Heart left ventricle (tissue), 16 donors: ENCODE measurements at regions not wholly inside any gene's neighbourhood (a gene's known extent, or its start where the extent isn't known, plus 50 kb on each side); places are given as distances from the start of the nearest gene placed in this dataset.
A peak's percentile ranks its signal among the peaks of the same experiment; 100 is the strongest.

Experiments
- ATAC-seq, 4 donors: fragments of 200-7000 bp; cut with Tn5 transposase; one replicate each; pipeline ENCODE4 v1.9.1; 2020 to 2022; ENCODE audit warnings: moderate library complexity in 4 of 4, mild to moderate bottlenecking in 3 of 4, moderate number of reproducible peaks in 1 of 4
- DNase-seq, 5 donors: peaks; one replicate each; pipeline ENCODE4 v3.0.0-alpha.2; 2020
- H3K27ac ChIP-seq, 12 donors: fragments of 200-600 bp; sonication (generic) in 4 of 12; one replicate each; pipeline versions ENCODE4 v1.5.0 to v1.8.0; 2016 to 2022; ENCODE audit warnings: mild to moderate bottlenecking in 2 of 12
- H3K27me3 ChIP-seq, 9 donors: fragments of 200-600 bp; sonication (generic) in 2 of 9; one replicate each; pipeline versions ENCODE4 v1.5.1 to v1.8.0; 2016 to 2022; ENCODE audit warnings: mild to moderate bottlenecking in 3 of 9
- H3K36me3 ChIP-seq, 9 donors: fragments of 200-600 bp; sonication (generic) in 2 of 9; one replicate each; pipeline versions ENCODE4 v1.5.0 to v1.8.0; 2018 to 2022; ENCODE audit warnings: mild to moderate bottlenecking in 2 of 9
- H3K4me1 ChIP-seq, 12 donors: fragments of 200-600 bp; sonication (generic) in 4 of 12; one replicate each; pipeline versions ENCODE4 v1.5.0 to v1.8.0; 2016 to 2022; ENCODE audit warnings: mild to moderate bottlenecking in 3 of 12
- H3K4me3 ChIP-seq, 12 donors: fragments of 200-600 bp; sonication (generic) in 4 of 12; one replicate each; pipeline versions ENCODE4 v1.5.0 to v1.8.0; 2017 to 2022; ENCODE audit warnings: mild to moderate bottlenecking in 9 of 12, moderate library complexity in 4 of 12
- H3K9me3 ChIP-seq, 12 donors: fragments of 200-600 bp; sonication (generic) in 4 of 12; one replicate each; pipeline versions ENCODE4 v1.5.0 to v1.8.0; 2016 to 2022; ENCODE audit warnings: mild to moderate bottlenecking in 1 of 12
- POLR2A ChIP-seq, 2 donors: fragments of 450-650 bp; IDR thresholded peaks; one replicate each; pipeline ENCODE4 v1.6.1; 2017; ENCODE audit warnings: antibody characterized with exemption in 2 of 2, mild to moderate bottlenecking in 2 of 2, moderate library complexity in 2 of 2
- WGBS, 4 donors: extraction: QIAGEN DNeasy Blood & Tissue Kit in 2 of 4; methylation state at CpG; one replicate each; pipeline versions ENCODE4 v1.1.5 to v1.1.7; 2013 to 2018; 5-methylcytosine and 5-hydroxymethylcytosine counted together
- intact Hi-C, 10 donors: fragments of 100-400 bp; cut with DNase I; formaldehyde crosslinking; loops; one replicate each; pipeline versions ENCODE4 v1.11.1 to v1.14.2; 2022
- TF ChIP-seq, protein P1 (sequence below), 12 donors: fragments of 200-600 bp; sonication (generic) in 4 of 12; IDR thresholded peaks; one replicate each; pipeline versions ENCODE4 v1.5.0 to v1.8.0; 2018 to 2022; ENCODE audit warnings: antibody characterized with exemption in 12 of 12, mild to moderate bottlenecking in 5 of 12
- donor health status: ischemic (EF 13 %, LVEDD 7.1; RV severe dilation, severe dysfunction).
- donor health status: healthy with polysubstance abuse.
- donor health status: DM: no; HTN: yes; CAD: no.
- donor health status: DM: no; HTN: no; CAD: no.
- donor health status: ischemic (EF 25% LVEDD 6.9; RV normal size, moderate dysfunction).
- donor health status: ischemic (EF 25% LVEDD 5.7; RV mildly dilated, moderate dysfunction).
- donor health status: healthy.
- donor health status: DM: yes; HTN: yes; CAD: no.
- donor health status: ischemic (EF 35%, LVEDD 5.7; RV mildly dilated, moderate dysfunction).
- donor health status: nonischemic (EF 11% LVEDD 7.7; RV severe dilation, severe dysfunction).
- donor health status: DM: yes; HTN: yes; CAD: no.
- donor health status: PGD.
- donor health status: ischemic (EF 29% LVEDD 5.4; RV normal size, mild dysfunction).
- donor health status: nonischemic (EF 23%, LVEDD 6.1; RV moderate dilation, normal function).

DNA sequence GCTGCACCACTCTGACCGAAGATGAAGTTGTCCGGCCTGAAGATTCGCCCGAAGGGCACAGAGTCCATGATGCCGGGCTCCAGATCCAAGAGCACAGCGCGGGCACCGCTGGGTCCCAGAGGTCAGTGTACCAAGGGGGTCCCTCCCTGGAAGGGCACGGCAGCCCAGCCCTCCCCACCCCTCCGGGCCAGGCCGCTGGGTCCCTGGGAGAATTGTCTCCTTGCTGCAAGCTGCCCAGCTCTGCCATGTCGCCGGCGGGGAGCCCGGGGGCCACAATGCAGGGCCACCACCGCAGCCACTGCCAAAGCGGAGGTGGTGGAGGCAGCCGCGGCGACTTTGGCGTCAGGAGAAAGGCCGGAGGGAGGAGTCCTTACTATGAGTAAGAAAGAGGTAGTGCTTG, 189.5 kb upstream of the CYRIA start:
- H3K9me3 ChIP-seq, result peaks cover 0 to 14% (median 0%) of the 10 kb centered on the region in 12 donors
- ATAC-seq (peak in 1 of 4 donors; percentile 41), DNase-seq (peak in 1 of 5 donors; percentile 51)
- no peaks in the 10 kb centered on the region for H3K27me3 ChIP-seq
- WGBS, 4 donors, result 95 to 97% (median 96%) methylated on average over 13 to 22 of the region's 22 CpGs
- H3K27ac ChIP-seq, result no peak overlapping the region
- intact Hi-C loops, result no loop called here
- no peak overlapping the region for H3K4me3 ChIP-seq
- TF ChIP-seq, protein P1, sequence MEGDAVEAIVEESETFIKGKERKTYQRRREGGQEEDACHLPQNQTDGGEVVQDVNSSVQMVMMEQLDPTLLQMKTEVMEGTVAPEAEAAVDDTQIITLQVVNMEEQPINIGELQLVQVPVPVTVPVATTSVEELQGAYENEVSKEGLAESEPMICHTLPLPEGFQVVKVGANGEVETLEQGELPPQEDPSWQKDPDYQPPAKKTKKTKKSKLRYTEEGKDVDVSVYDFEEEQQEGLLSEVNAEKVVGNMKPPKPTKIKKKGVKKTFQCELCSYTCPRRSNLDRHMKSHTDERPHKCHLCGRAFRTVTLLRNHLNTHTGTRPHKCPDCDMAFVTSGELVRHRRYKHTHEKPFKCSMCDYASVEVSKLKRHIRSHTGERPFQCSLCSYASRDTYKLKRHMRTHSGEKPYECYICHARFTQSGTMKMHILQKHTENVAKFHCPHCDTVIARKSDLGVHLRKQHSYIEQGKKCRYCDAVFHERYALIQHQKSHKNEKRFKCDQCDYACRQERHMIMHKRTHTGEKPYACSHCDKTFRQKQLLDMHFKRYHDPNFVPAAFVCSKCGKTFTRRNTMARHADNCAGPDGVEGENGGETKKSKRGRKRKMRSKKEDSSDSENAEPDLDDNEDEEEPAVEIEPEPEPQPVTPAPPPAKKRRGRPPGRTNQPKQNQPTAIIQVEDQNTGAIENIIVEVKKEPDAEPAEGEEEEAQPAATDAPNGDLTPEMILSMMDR (IDR thresholded peaks at IDR 0.05), result no peak
- no peak for TF ChIP-seq POLR2A (IDR thresholded peaks at IDR 0.05)
- no peaks in the 10 kb centered on the region for H3K4me1 ChIP-seq
- H3K36me3 ChIP-seq, result no peaks in the 10 kb centered on the region

DNA sequence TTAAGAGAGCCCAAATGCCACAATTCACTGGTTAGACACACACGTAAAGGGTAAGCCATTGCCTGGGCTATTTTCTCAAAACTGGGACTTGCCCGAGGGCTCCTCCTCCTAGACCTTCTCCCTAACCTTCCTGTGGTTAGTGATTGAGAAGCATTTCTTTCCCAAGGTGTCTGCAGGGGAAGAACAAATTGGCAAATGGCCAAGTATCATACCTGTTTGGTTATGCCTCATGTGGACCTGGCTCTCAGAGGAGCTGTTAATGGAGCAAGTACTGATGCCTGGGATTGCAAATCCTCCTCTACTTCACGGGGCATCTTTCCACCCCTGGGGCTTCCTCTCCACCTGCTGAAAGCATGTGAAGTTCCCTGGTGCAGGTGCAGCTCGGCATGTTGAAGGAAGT, 187.5 kb upstream of the CYRIA start:
- intact Hi-C loops, result loop anchor here in 1 of 10 donors (2.0 kb wide), 1 partner anchor 20 kb away; no protein-coding TSS in a partner anchor
- TF ChIP-seq, protein P1 (IDR thresholded peaks at IDR 0.05), result no peak
- no peak for TF ChIP-seq POLR2A (IDR thresholded peaks at IDR 0.05)
- no peaks in the 10 kb centered on the region for H3K9me3 ChIP-seq
- DNase-seq (no peak), ATAC-seq (no peak)
- H3K36me3 ChIP-seq, result no peaks in the 10 kb centered on the region
- H3K4me1 ChIP-seq, result no peaks in the 10 kb centered on the region
- 72 to 91% (median 84%) methylated on average over 4 of the region's 4 CpGs for WGBS, 4 donors
- H3K4me3 ChIP-seq, result no peak overlapping the region
- H3K27ac ChIP-seq, result no peak overlapping the region
- H3K27me3 ChIP-seq, result peaks cover 0 to 4% (median 0%) of the 10 kb centered on the region in 9 donors

DNA sequence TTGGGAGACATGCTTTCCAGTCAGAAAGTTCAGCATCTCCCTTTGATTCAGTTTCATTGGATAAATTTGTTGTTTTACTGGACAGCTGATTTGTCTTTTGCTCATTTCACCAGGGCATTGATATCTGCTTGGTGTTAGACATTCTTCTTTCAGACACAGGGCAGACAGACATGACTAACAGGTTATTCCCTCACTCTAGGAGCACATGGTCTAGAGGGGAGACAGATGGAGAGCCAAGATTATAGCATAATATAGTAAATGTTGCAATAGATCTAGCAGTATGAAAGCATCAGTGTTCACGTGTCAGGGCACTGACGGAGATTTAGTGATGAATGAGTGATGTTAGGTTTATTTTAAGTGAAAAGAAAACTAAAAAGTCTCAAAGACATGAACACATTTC, 187.0 kb upstream of the CYRIA start:
- Histone ChIP-seq H3K36me3 (no peaks in the 10 kb centered on the region), H3K27me3 (peaks cover 0 to 8% (median 0%) of the 10 kb centered on the region in 9 donors), H3K27ac (no peak overlapping the region), H3K4me1 (no peaks in the 10 kb centered on the region), H3K4me3 (no peak overlapping the region), H3K9me3 (no peaks in the 10 kb centered on the region)
- 89 to 91% (median 89%) methylated on average over 2 of the region's 2 CpGs for WGBS, 4 donors
- intact Hi-C loops, result loop anchor here in 1 of 10 donors (2.0 kb wide), 1 partner anchor 20 kb away; no protein-coding TSS in a partner anchor
- no peak for TF ChIP-seq POLR2A (IDR thresholded peaks at IDR 0.05)
- TF ChIP-seq, protein P1 (IDR thresholded peaks at IDR 0.05), result no peak
- ATAC-seq (no peak), DNase-seq (no peak)

DNA sequence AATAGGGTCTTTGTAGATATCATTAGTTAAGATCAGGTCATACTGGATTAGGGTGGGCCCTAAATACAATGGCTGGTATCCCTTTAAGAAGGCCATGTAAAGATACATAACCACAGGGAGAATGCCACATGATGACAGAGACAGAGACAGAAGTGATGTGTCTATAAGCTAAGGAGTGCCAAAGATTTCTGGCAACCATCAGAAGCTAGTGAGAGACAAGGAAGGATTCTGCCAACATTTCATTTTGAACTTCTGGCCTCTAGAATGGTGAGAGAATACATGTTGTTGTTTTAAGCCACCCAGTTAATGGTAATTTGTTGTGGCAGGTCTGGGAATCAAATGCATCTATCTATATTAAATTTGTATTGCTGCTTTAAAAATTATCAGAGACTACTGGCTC, 185.5 kb upstream of the CYRIA start:
- Histone ChIP-seq H3K36me3 (no peaks in the 10 kb centered on the region), H3K27ac (no peak overlapping the region), H3K4me3 (no peak overlapping the region), H3K9me3 (no peaks in the 10 kb centered on the region), H3K27me3 (peaks cover 0 to 12% (median 0%) of the 10 kb centered on the region in 9 donors), H3K4me1 (no peaks in the 10 kb centered on the region)
- intact Hi-C loops, result no loop called here
- TF ChIP-seq POLR2A (IDR thresholded peaks at IDR 0.05), result no peak
- ATAC-seq, result no peak
- no peak for DNase-seq

DNA sequence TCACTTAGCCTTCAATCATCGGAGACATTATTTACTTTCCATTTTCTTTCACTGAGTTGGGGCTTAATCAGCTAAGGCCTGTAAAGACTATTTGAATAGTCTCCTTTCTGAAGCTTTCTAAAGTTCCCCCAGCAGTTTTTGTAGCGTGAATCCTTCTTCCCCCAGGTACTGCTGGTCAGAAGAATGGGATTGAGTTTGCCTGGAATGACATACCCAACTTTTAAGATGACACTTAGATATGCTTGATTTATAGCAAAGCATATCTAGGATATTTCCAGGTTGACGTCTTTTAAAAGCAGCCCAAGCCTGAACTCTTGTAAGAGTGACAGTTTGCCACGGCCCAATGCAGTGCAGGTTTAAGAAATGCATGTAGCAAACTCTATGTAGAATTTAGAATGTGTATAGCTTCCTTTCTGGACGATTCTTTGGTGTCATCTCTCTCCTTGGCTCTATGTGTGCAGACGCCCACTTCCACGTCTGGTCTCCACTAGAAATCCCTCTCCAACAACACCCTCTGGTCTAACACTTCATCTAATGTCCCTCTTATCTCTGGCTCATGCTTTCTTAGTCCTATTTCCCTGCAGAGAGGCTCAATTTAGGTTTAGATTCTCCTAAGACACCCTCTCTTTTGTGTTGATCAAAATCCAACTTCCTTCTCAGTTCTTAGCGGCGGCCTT, 175.0 kb upstream of the CYRIA start:
- TF ChIP-seq POLR2A (IDR thresholded peaks at IDR 0.05), result no peak
- TF ChIP-seq, protein P1 (IDR thresholded peaks at IDR 0.05), result no peak
- Histone ChIP-seq H3K4me1 (no peaks in the 10 kb centered on the region), H3K27me3 (peaks cover 0 to 5% (median 0%) of the 10 kb centered on the region in 9 donors), H3K36me3 (no peaks in the 10 kb centered on the region), H3K9me3 (no peaks in the 10 kb centered on the region), H3K27ac (no peak overlapping the region), H3K4me3 (no peak overlapping the region)
- intact Hi-C loops, result no loop called here
- DNase-seq (no peak), ATAC-seq (no peak)
- 75 to 82% (median 76%) methylated on average over 9 of the region's 9 CpGs for WGBS, 4 donors
